Esophagus muscularis mucosa (tissue), 3 donors: ENCODE measurements at regions not wholly inside any gene's neighbourhood (a gene's known extent, or its start where the extent isn't known, plus 50 kb on each side); places are given as distances from the start of the nearest gene placed in this dataset.

Source experiments
- CTCF ChIP-seq, 3 experiments: fragments of 200-600 bp in 2 of 3; fragments of 450-650 bp in 1 of 3; sonication (generic) in 2 of 3; IDR thresholded peaks; one replicate each; pipeline ENCODE4 v1.5.1; 2017 to 2019; ENCODE audit warnings: antibody characterized with exemption in 3 of 3, mild to moderate bottlenecking in 2 of 3, moderate library complexity in 1 of 3
- EP300 ChIP-seq: sonication (generic); formaldehyde crosslinking; IDR thresholded peaks from one replicate; pipeline ENCODE4 v1.6.1; 2017; ENCODE audit warnings: antibody characterized with exemption

- TF ChIP-seq EP300 (no peak), CTCF (IDR thresholded peaks at IDR 0.05) (no peak)
Observed at GRCh38 chr4:12203945-12204344, 775.3 kb upstream of the HS3ST1 start.
